ENCODE measurements at regions not wholly inside any gene's neighbourhood (a gene's known extent, or its start where the extent isn't known, plus 50 kb on each side); places are given as distances from the start of the nearest gene placed in this dataset.

- DNase-seq (ENCODE audit: low spot score): no peak
- TF ChIP-seq, protein P1, sequence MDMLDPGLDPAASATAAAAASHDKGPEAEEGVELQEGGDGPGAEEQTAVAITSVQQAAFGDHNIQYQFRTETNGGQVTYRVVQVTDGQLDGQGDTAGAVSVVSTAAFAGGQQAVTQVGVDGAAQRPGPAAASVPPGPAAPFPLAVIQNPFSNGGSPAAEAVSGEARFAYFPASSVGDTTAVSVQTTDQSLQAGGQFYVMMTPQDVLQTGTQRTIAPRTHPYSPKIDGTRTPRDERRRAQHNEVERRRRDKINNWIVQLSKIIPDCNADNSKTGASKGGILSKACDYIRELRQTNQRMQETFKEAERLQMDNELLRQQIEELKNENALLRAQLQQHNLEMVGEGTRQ (CRISPR knock-in tag; IDR thresholded peaks at IDR 0.05): no peak
- TF ChIP-seq, protein P2, sequence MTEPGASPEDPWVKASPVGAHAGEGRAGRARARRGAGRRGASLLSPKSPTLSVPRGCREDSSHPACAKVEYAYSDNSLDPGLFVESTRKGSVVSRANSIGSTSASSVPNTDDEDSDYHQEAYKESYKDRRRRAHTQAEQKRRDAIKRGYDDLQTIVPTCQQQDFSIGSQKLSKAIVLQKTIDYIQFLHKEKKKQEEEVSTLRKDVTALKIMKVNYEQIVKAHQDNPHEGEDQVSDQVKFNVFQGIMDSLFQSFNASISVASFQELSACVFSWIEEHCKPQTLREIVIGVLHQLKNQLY (CRISPR knock-in tag; IDR thresholded peaks at IDR 0.05): no peak
- TF ChIP-seq JUN (CRISPR knock-in tag; IDR thresholded peaks at IDR 0.05) (no peak), RELA (CRISPR knock-in tag; IDR thresholded peaks at IDR 0.05; ENCODE audit: borderline replicate concordance) (no peak), ZNF671 (CRISPR knock-in tag; IDR thresholded peaks at IDR 0.05) (no peak), MAX (CRISPR knock-in tag; IDR thresholded peaks at IDR 0.05) (no peak), ZNF232 (CRISPR knock-in tag; IDR thresholded peaks at IDR 0.05) (no peak), KAT7 (CRISPR knock-in tag; IDR thresholded peaks at IDR 0.05; ENCODE audit: borderline replicate concordance) (no peak), FOXK1 (CRISPR knock-in tag; IDR thresholded peaks at IDR 0.05) (no peak), ELF4 (CRISPR knock-in tag; IDR thresholded peaks at IDR 0.05; ENCODE audit: low read depth) (no peak)
- TF ChIP-seq, protein P3, sequence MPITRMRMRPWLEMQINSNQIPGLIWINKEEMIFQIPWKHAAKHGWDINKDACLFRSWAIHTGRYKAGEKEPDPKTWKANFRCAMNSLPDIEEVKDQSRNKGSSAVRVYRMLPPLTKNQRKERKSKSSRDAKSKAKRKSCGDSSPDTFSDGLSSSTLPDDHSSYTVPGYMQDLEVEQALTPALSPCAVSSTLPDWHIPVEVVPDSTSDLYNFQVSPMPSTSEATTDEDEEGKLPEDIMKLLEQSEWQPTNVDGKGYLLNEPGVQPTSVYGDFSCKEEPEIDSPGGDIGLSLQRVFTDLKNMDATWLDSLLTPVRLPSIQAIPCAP (CRISPR knock-in tag; IDR thresholded peaks at IDR 0.05): no peak
- H3K36me3 Mint-ChIP-seq: no peaks in the 10 kb centered on the region
- peaks cover 24% of the 10 kb centered on the region for H3K4me1 Mint-ChIP-seq
- no peak for ATAC-seq
- H3K9me3 Mint-ChIP-seq: peaks cover 3% of the 10 kb centered on the region; the same call in 1 of the 2 replicates
- H3K4me3 Mint-ChIP-seq: no peak overlapping the region
- H3K27ac Mint-ChIP-seq: no peak overlapping the region
- POLR2A ChIA-PET: no interaction called here
- no peaks in the 10 kb centered on the region for H3K27me3 Mint-ChIP-seq (ENCODE audit: low read depth)
- CTCF ChIA-PET: no interaction called here
Observed at GRCh38 chr1:108054396-108054795, 89.4 kb upstream of the VAV3 start.

- TF ChIP-seq PRRX2 (CRISPR knock-in tag; IDR thresholded peaks at IDR 0.05): no peak
- no peak for TF ChIP-seq ESRRA (CRISPR knock-in tag; IDR thresholded peaks at IDR 0.05; ENCODE audit: borderline replicate concordance)
- no peak for TF ChIP-seq MYBL2 (CRISPR knock-in tag; IDR thresholded peaks at IDR 0.05)
- no peak for TF ChIP-seq TCF7 (CRISPR knock-in tag; IDR thresholded peaks at IDR 0.05; ENCODE audit: low read depth)
- no peak for TF ChIP-seq IRF2 (CRISPR knock-in tag; IDR thresholded peaks at IDR 0.05; ENCODE audit: borderline replicate concordance, low read depth)
- ATAC-seq: no peak
- POLR2A ChIA-PET: no interaction called here
Observed at GRCh38 chr1:108053270-108054013, 88.5 kb upstream of the VAV3 start.

GRCh38 chr1:108051631-108052377 is 86.8 kb upstream of the VAV3 start:
- no peak overlapping the region for H3K27ac Mint-ChIP-seq

More at GRCh38 chr1:108053270-108054013, 88.5 kb upstream of the VAV3 start:
- peaks cover 8% of the 10 kb centered on the region for H3K9me3 Mint-ChIP-seq
- no peak overlapping the region for H3K27ac Mint-ChIP-seq
- H3K36me3 Mint-ChIP-seq: peaks cover 3% of the 10 kb centered on the region; the same call in 1 of the 2 replicates
- no peak for DNase-seq (ENCODE audit: low spot score)
- H3K4me1 Mint-ChIP-seq: peaks cover 19% of the 10 kb centered on the region
- no peak overlapping the region for H3K4me3 Mint-ChIP-seq
- H3K27me3 Mint-ChIP-seq (ENCODE audit: low read depth): no peaks in the 10 kb centered on the region
- CTCF ChIA-PET: no interaction called here

More at GRCh38 chr1:108051631-108052377, 86.8 kb upstream of the VAV3 start:
- ChIA-PET POLR2A (no interaction called here), CTCF (interaction anchor here (1.3 kb wide), 1 partner anchor 73 kb away, joined by 6 read pairs; no protein-coding TSS in a partner anchor)
- DNase-seq (ENCODE audit: low spot score) (no peak), ATAC-seq (peak; percentile 40)
- Mint-ChIP-seq H3K4me3 (no peak overlapping the region), H3K27me3 (ENCODE audit: low read depth) (no peaks in the 10 kb centered on the region), H3K36me3 (peaks cover 3% of the 10 kb centered on the region; the same call in 1 of the 2 replicates), H3K9me3 (peaks cover 11% of the 10 kb centered on the region), H3K4me1 (peaks cover 2% of the 10 kb centered on the region)
- TF ChIP-seq, protein P4, sequence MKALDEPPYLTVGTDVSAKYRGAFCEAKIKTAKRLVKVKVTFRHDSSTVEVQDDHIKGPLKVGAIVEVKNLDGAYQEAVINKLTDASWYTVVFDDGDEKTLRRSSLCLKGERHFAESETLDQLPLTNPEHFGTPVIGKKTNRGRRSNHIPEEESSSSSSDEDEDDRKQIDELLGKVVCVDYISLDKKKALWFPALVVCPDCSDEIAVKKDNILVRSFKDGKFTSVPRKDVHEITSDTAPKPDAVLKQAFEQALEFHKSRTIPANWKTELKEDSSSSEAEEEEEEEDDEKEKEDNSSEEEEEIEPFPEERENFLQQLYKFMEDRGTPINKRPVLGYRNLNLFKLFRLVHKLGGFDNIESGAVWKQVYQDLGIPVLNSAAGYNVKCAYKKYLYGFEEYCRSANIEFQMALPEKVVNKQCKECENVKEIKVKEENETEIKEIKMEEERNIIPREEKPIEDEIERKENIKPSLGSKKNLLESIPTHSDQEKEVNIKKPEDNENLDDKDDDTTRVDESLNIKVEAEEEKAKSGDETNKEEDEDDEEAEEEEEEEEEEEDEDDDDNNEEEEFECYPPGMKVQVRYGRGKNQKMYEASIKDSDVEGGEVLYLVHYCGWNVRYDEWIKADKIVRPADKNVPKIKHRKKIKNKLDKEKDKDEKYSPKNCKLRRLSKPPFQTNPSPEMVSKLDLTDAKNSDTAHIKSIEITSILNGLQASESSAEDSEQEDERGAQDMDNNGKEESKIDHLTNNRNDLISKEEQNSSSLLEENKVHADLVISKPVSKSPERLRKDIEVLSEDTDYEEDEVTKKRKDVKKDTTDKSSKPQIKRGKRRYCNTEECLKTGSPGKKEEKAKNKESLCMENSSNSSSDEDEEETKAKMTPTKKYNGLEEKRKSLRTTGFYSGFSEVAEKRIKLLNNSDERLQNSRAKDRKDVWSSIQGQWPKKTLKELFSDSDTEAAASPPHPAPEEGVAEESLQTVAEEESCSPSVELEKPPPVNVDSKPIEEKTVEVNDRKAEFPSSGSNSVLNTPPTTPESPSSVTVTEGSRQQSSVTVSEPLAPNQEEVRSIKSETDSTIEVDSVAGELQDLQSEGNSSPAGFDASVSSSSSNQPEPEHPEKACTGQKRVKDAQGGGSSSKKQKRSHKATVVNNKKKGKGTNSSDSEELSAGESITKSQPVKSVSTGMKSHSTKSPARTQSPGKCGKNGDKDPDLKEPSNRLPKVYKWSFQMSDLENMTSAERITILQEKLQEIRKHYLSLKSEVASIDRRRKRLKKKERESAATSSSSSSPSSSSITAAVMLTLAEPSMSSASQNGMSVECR (CRISPR knock-in tag; IDR thresholded peaks at IDR 0.05; ENCODE audit: borderline replicate concordance): no peak
- TF ChIP-seq NR2C2 (CRISPR knock-in tag; IDR thresholded peaks at IDR 0.05) (no peak), ZNF512 (CRISPR knock-in tag; IDR thresholded peaks at IDR 0.05; ENCODE audit: borderline replicate concordance) (no peak), RORB (CRISPR knock-in tag; IDR thresholded peaks at IDR 0.05) (no peak)
- TF ChIP-seq, protein P5, sequence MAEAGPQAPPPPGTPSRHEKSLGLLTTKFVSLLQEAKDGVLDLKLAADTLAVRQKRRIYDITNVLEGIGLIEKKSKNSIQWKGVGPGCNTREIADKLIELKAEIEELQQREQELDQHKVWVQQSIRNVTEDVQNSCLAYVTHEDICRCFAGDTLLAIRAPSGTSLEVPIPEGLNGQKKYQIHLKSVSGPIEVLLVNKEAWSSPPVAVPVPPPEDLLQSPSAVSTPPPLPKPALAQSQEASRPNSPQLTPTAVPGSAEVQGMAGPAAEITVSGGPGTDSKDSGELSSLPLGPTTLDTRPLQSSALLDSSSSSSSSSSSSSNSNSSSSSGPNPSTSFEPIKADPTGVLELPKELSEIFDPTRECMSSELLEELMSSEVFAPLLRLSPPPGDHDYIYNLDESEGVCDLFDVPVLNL (CRISPR knock-in tag; IDR thresholded peaks at IDR 0.05; ENCODE audit: borderline replicate concordance, low read depth): no peak
